Fibroblast of peridontal ligament (primary cell): ENCODE measurements at regions not wholly inside any gene's neighbourhood (a gene's known extent, or its start where the extent isn't known, plus 50 kb on each side); places are given as distances from the start of the nearest gene placed in this dataset.
A peak's percentile ranks its signal among the peaks of the same experiment; 100 is the strongest.
"Not testable (repeated sequence)": the region's sequence is repeated elsewhere in the genome, so short reads cannot be mapped to it uniquely, and the experiment has no call there.

Source experiments
- DNase-seq: peaks from one replicate; pipeline ENCODE4 v3.0.0-alpha.2; 2010; ENCODE audit errors: extremely low read depth

GRCh38 chr17:30638968-30639367 lies 161.8 kb downstream of the GOSR1 start:
- DNase-seq: not testable (repeated sequence)

DNA sequence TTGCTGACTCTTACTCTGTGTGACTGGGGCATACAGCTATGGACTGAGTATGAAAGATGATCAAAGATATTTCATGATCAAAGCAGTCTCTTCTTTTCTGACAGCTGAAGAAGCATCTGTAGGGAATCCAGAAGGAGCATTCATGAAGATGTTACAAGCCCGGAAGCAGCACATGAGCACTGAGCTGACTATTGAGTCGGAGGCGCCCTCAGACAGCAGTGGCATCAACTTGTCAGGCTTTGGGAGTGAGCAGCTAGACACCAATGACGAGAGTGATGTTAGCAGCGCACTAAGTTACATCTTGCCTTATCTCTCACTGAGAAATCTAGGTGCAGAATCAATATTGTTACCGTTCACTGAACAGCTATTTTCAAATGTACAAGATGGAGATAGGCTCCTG lies 154.4 kb downstream of the GOSR1 start:
- not testable (repeated sequence) for DNase-seq

DNA sequence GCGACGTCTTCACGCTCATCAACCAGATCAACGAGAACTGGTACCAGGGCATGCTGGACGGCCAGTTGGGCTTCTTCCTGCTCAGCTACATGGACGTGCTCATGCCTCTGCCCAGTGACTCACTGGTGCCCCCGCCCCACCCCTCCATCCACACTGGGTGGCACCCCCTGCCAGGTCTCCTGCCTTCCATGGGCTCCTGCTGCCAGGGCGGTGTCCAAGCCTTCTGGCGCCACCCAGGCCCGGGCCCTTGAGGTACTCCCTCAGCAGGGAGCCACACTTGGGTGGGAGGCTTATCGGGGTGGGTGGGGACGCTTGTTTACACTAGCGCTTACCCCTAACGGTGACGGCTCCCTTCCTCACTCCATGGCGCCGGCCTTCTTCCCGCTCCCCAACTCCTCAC lies 148.2 kb downstream of the GOSR1 start:
- DNase-seq: not testable (repeated sequence)

- DNase-seq: not testable (repeated sequence)
Measured at GRCh38 chr17:30624180-30624579, 147.0 kb downstream of the GOSR1 start.

DNA sequence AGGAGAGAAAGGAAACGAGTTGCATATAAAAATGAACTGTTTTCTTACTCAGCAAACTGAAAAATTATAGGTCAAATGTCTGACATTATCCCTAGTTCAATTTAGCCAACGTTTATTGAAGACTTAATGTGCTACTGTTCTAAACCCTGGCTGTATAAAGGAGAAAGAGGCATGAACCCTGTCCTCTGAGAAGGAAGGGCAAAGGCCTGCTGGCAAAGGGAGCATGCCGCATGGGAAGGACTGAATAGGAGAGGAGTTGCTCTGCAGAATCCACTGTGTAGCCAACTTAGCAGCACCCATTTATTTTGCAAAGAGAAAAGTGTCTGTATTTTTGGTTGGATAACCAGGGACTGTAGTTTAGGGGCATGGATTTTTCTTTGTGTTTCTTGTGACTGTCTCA lies 132.5 kb downstream of the GOSR1 start:
- not testable (repeated sequence) for DNase-seq

GRCh38 chr17:30605523-30605922 lies 128.3 kb downstream of the GOSR1 start:
- no peak for DNase-seq

DNA sequence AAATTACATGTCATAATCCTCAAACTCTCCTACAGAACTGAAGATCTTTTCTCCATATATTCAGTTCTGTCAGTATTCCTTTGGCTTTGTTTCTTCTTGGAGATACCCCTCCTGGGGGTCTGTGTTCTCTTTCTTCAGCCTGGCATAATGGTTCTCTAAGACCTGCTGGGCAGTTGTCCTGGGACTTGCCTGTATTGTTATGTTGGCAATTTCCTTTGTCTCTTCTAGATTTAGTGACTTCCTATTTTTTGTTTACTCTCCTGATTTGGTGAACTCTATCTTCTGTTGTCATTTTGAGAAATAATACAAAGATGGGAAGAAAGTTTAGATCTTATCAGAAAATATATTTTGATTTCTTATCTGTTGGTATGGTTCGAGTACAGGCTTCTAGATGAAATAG lies 127.8 kb downstream of the GOSR1 start:
- DNase-seq: no peak

DNA sequence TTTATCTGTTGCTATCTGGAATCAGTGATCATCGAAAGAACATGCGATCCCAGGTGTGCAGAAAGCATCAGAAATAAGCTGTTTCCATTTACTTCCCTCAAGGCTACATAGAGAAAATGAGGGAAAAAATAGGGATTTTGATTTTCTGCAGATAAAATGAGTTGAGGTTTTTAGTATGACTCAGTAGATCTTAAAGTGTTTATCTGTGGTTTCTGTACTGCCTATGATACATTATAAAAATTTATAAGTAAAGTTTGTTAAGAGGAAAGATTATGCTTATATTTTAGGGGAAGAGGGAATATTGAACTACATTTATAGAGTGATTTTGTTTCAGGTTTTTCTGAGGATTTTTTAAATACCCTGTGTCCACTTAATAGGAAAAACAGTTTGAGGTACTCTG lies 125.2 kb downstream of the GOSR1 start:
- peak; percentile 36 for DNase-seq

- not testable (repeated sequence) for DNase-seq
Measured at GRCh38 chr17:30601984-30602383, 124.8 kb downstream of the GOSR1 start.

DNA sequence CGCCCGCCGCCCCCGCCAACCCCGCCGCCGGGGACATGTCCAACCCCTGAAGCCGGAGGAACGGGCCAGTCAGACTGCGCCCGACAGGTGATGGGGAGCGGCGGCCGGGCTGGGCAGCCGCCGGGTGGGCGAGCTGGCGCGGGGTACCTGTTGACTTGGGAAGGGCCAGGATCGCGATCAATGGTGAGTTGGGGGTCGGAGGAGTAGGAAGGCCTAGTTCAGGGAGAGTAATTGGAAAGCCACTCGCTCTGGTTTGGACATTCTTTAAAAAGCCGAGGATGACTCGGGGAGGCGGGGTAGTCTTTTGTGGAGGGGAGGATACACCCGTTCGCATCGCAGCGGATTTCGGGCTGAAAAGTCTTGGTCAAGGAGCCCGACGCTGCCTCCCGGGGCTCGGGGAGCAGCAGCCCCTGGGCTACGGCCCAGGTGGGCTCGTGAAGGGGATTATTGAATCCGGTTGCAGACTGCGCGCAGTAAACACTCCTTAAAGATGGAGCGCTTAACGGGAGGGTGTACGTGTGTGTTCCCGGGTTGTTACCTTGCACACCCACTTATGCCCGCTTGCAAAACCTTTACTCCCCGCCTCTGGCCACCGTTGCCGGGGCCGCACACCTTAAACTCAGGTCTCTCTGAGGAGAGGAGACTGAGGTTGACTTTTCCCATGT lies 123.8 kb downstream of the GOSR1 start:
- peak; percentile 21 for DNase-seq

DNA sequence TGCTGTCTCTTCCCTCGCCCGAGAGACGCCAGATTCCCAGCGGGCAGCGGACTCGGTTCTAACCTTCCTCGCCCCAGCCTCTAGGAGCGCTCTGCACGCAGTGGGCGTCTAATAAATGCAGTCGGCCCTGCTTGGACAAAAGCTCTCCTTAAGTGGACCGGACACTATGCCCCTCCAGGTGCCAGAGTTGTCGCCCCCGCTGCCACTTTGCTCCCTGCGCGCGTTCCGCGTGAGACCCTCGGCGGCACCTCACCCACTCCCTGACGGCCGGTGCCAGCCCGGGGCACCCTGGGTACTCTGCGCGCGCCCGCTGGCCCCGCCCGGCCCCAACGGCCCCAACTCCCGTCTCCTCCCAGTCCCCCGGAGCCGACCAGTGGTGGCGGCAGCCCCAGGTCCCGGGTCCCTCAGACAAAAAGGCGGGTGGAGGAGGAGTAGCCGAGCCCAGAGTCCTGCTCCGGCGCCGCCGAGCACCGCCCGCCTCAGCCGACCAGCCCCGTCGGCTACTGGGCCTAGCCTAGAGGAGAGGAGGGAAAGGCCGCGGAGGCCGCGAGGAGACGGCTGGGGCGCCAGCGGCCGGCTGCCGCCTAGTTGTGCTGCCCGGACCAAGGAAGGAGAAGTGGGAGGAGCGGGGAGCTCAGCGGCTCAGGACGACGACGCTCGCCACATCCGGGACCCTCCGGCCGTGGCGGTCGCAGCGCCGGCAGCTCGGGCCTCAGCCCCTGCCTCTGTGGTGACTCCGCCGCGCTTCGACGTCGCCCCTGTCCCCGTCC lies 123.0 kb downstream of the GOSR1 start:
- peak; percentile 57 for DNase-seq

DNA sequence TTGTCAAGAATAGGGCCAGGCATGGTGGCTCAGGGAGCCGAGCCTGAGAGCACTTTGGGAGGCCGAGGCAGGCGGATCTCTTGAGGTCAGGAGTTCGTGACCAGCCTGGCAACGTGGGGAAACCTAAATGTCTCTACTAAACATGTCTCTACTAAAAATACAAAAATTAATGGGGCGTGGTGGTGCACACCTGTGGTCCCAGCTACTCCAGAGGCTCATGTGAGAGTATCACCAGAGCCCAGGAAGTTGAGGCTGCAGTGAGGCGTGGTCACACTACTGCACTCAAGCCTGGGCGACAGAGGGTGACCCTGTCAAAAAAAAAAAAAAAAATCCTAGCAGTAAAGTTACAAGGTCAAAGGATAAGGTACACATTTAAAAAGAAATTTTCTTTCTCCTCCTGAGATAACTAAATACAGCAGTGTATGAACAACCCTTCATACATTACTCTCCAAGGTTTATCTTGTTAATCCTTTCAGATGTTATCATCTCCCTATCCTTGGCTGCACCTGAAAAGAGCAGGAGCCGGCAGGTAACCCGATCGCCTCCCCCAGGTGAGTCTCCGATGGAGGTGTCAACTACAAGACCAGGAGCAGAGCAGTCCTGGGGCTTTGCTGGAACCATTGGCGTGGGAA lies 122.3 kb downstream of the GOSR1 start:
- DNase-seq: no peak

DNA sequence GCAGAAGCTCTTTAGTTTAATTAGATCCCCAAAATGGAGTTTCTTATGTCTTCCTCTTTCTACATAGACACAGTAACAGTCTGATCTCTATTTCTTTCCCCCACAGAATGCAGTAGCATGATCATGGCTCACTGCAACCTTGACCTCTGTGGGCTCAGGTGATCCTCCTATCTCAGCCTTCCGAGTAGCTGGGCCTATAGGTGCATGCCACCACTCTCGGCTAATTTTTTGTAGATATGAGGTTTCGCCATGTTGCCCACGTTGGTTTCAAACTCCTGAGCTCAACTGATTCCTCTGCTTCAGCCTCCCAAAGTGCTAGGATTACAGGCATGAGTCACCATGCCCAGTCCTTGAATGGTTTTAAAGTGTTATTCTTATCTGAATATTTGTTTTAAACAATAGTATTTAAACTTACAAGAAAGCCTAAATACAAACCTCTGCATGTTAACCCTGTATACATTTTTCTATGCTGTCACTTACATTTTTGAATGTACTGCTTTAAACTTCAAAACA lies 120.6 kb downstream of the GOSR1 start:
- DNase-seq: peak; percentile 34

DNA sequence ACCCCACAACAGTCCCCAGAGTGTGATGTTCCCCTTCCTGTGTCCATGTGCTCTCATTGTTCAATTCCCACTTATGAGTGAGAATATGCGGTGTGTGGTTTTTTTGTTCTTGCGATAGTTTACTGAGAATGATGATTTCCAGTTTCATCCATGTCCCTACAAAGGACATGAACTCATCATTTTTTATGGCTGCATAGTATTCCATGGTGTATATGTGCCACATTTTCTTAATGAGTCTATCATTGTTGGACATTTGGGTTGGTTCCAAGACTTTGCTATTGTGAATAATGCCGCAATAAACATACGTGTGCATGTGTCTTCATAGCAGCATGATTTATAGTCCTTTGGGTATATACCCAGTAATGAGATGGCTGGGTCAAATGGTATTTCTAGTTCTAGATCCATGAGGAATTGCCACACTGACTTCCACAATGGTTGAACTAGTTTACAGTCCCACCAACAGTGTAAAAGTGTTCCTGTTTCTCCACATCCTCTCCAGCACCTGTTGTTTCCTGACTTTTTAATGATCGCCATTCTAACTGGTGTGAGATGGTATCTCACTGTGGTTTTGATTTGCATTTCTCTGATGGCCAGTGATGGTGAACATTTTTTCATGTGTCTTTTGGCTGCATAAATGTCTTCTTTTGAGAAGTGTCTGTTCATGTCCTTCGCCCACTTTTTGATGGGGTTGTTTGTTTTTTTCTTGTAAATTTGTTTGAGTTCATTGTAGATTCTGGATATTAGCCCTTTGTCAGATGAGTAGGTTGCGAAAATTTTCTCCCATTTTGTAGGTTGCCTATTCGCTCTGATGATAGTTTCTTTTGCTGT lies 120.0 kb downstream of the GOSR1 start:
- not testable (repeated sequence) for DNase-seq

DNA sequence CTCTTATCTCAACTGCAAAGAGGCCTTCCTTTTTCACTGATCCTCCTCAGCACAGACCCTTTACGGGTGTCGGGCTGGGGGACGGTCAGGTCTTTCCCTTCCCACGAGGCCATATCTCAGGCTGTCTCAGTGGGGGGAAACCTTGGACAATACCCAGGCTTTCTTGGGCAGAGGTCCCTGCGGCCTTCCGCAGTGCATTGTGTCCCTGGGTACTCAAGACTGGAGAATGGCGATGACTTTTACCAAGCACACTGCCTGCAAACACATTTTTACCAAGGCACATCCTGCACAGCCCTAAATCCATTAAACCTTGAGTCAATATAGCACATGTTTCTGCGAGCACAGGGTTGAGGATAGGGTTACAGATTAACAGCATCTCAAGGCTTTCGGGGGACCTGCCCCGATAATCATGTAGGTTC lies 117.8 kb downstream of the GOSR1 start:
- DNase-seq: not testable (repeated sequence)

GRCh38 chr17:30594223-30594952 lies 117.2 kb downstream of the GOSR1 start:
- no peak for DNase-seq

DNA sequence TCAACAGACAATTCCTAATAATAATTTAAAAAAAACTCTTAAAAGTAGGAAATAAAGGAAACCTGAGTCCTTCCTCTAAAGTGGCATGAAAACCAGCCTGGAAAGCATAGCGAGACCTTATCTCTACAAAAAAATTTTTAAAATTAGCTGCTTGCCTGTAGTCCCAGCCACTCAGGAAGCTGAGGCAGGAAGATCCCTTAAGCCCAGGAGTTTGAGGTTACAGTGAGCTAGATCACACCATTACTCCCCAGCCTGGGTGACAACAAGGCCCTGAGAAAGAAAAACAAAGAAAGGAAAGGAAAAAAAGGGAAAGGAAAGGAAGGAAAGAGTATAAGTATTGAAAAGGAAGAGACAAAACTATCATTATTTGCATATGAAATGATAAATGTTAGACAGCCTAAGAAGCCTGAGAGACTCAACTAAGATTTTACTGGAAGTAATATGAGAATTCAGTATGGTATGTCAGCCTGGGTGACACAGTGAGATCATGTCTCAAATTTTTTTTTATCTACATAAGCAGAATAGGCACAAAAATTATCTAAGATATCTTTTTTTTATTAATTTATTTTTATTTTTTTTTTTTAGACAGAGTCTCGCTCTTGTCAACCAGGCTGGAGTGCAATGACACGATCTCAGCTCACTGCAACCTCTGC lies 113.0 kb downstream of the GOSR1 start:
- no peak for DNase-seq

DNA sequence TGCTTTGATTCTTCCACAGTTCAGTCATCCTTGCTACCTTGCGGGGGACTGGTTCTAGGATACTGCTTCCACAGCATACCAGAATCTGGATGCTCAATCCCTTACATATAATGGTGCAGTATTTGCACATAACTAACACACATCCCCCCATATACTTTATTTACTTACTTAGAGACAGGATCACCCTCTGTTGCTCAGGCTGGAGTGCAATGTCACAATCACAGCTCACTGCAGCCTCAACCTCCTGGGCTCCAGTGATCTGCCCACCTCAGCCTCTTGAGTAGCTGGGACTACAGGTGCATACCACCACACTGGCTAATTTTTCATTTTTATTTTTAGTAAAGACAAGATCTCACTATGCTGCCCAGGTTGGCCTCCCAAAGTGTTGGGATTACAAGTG lies 112.2 kb downstream of the GOSR1 start:
- no peak for DNase-seq

GRCh38 chr17:30588798-30589247 lies 111.6 kb downstream of the GOSR1 start:
- no peak for DNase-seq

- peak; percentile 57 for DNase-seq
Measured at GRCh38 chr17:30586818-30587595, 109.8 kb downstream of the GOSR1 start.
